Liver (tissue), 3 donors: ENCODE measurements at regions not wholly inside any gene's neighbourhood (a gene's known extent, or its start where the extent isn't known, plus 50 kb on each side); places are given as distances from the start of the nearest gene placed in this dataset.
"Not testable (repeated sequence)": the region's sequence is repeated elsewhere in the genome, so short reads cannot be mapped to it uniquely, and the experiment has no call there.

ENCODE experiments used
- ATF3 ChIP-seq: IDR thresholded peaks from 2 replicates; pipeline ENCODE4 v1.6.1; 2016; ENCODE audit warnings: antibody characterized with exemption
- CTCF ChIP-seq: fragments of 150-350 bp; IDR thresholded peaks from 2 replicates; pipeline ENCODE4 v1.5.1; 2017; ENCODE audit warnings: improper control_type of control experiment, low read depth, low read length; ENCODE audit not compliant: missing input control
- REST ChIP-seq: IDR thresholded peaks from 2 replicates; pipeline ENCODE4 v1.6.1; 2016; ENCODE audit warnings: antibody characterized with exemption, mild to moderate bottlenecking
- SP1 ChIP-seq: IDR thresholded peaks from 2 replicates; pipeline ENCODE4 v1.6.1; 2018; ENCODE audit warnings: antibody characterized with exemption, mild to moderate bottlenecking
- TAF1 ChIP-seq: conservative IDR thresholded peaks from 2 replicates; pipeline ENCODE4 v1.6.1; 2016; ENCODE audit warnings: antibody characterized with exemption, mild to moderate bottlenecking
- TF ChIP-seq, protein P1 (sequence below): IDR thresholded peaks from 2 replicates; pipeline ENCODE4 v1.6.1; 2016; ENCODE audit warnings: antibody characterized with exemption
- donor health status: healthy.
- donor health status: healthy.

GRCh38 chrX:126641076-126641475 lies 88.5 kb upstream of the DCAF12L1 start:
- not testable (repeated sequence) for TF ChIP-seq TAF1, CTCF, ATF3, SP1, REST
- TF ChIP-seq, protein P1, sequence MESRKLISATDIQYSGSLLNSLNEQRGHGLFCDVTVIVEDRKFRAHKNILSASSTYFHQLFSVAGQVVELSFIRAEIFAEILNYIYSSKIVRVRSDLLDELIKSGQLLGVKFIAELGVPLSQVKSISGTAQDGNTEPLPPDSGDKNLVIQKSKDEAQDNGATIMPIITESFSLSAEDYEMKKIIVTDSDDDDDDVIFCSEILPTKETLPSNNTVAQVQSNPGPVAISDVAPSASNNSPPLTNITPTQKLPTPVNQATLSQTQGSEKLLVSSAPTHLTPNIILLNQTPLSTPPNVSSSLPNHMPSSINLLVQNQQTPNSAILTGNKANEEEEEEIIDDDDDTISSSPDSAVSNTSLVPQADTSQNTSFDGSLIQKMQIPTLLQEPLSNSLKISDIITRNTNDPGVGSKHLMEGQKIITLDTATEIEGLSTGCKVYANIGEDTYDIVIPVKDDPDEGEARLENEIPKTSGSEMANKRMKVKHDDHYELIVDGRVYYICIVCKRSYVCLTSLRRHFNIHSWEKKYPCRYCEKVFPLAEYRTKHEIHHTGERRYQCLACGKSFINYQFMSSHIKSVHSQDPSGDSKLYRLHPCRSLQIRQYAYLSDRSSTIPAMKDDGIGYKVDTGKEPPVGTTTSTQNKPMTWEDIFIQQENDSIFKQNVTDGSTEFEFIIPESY: not testable (repeated sequence)
